GM21390 (cell line): ENCODE measurements at regions not wholly inside any gene's neighbourhood (a gene's known extent, or its start where the extent isn't known, plus 50 kb on each side); places are given as distances from the start of the nearest gene placed in this dataset.
"Not testable (repeated sequence)": the region's sequence is repeated elsewhere in the genome, so short reads cannot be mapped to it uniquely, and the experiment has no call there.

Experiments used
- ATAC-seq: cut with Tn5 transposase; IDR thresholded peaks from one replicate; pipeline ENCODE4 v1.9.1; 2021; ENCODE audit not compliant: unreplicated experiment

DNA sequence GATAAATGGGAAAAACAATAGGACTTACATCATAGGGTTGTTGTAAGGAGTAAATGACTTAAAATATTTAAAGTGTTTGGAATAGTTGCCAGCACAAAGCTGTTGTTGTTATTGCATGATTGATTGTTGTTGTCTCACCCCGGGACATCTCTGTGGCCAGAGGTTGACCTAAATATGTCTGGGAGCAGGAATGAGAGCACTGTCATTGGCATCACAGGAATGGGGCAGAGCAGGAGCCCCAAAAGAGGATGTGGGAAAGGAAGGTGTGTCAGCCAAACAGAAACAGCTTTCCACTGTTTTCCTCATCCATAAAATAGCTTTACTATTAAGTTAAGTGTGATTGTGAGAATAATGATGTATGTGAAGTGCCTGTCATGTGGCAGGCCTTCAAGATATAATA lies 121.6 kb downstream of the TMEM168 start:
- no peak for ATAC-seq

DNA sequence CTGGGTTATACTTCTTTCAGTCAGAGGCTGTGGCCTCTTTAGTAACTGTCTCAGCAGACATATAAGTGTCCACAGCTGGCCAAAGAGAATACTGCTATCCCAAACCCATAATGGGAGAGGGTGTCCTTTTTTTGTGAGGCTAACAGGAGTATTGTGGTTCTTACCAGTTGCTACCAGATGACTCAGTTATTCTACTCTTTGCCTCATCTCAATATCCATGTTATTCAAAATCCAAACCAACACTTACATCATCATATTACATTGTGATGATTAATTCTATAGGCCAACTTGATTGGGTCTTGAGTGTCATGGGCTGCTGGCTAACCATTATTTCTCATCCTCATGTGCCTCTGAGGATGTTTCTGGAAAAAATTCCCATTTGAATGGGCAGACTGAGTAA lies 120.9 kb downstream of the TMEM168 start:
- no peak for ATAC-seq

DNA sequence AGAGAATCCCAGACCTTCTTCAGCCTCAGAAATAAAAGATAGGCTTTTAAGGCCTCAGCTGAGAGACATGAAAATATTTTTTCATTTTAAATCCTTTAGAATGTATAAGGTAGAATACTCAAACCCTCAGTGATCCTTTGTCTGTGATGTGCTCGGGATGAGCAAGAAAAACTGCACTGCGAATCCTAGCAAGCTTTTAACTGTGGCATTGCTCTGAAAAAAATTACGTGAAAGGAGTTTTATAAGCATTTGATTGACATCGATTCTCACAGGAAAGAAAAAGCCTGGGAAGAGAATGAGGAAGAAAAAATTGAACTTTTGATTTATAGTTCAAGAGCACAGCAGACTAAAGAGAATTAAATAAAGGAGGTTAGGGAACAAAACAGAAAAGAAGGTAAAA lies 120.0 kb downstream of the TMEM168 start:
- no peak for ATAC-seq

DNA sequence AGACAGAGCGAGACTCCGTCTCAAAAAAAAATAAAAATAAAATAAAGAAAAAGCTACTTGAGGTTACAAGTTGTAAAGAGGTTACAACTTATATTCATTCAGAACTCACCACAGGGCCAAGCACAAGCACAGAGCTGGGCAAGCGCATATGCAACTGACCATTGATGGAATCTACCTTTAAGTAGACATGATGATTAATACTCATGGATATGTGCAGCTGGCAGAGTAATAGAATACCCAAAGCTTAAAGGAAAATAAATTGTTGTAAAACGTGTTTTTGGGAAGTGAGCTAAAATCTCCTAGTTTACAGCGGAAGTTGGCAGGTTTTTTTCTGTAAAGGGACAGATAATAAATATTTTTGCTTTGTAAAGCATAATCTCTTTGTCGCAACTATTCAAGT lies 111.6 kb downstream of the TMEM168 start:
- ATAC-seq: no peak

DNA sequence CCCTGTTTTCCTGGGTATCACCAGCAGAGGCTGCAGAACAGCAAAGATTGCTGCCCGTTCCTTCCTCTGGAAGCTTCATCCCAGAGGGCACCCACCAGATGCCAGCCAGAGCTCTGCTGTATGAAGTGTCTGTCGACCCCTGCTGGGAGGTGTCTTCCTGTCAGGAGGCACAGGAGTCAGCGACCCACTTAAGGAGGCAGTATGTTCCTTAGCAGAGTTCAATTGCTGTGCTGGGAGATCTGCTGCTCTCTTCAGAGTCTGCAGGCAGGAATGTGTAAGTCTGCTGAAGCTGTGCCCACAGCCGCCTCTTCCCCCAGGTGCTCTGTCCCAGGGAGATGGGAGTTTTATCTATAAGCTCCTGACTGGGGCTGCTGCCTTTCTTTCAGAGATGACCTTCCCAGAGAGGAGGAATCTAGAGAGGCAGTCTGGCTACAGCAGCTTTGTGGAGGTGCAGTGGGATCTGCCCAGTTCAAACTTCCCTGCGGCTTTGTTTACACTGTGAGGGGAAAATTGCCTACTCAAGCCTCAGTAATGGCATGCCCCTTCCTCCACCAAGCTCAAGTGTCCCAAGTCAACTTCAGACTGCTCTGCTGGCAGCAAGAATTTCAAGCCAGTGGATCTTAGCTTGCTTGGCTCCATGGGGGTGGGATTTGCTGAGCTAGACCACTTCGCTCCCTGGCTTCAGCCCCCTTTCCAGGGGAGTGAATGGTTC lies 100.6 kb downstream of the TMEM168 start:
- ATAC-seq: not testable (repeated sequence)

DNA sequence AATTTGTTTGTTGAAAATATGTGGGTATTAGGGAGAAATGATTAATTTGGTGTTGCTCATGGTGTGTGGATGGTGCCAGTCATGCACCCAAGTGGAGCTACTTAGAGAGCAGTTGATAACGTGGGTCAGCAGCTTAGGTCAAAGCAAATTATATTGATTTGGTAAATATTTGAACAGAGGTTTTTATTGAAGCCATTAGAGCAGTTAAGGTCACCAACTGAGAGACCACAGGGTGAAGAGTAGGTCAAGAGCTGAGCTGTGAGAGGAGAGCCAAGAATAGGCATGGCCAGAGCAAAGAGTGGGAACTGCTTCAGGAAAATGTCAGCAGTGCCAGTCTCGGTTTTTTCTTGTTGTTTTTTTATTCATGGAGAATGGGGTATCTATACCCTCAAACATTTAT lies 97.9 kb downstream of the TMEM168 start:
- no peak for ATAC-seq

DNA sequence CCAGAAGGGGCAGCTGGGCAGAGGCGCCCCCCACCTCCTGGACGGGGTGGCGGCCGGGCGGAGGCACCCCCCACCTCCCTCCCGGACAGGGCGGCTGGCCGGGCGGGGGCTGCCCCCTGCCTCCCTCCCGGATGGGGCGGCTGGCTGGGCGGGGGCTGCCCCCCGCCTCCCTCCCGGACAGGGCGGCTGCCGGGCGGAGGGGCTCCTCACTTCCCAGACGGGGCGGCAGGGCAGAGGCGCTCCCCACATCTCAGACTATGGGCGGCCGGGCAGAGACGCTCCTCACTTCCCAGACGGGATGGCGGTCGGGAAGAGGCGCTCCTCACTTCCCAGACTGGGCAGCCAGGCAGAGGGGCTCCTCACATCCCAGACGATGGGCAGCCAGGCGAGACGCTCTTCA lies 93.0 kb downstream of the TMEM168 start:
- not testable (repeated sequence) for ATAC-seq

DNA sequence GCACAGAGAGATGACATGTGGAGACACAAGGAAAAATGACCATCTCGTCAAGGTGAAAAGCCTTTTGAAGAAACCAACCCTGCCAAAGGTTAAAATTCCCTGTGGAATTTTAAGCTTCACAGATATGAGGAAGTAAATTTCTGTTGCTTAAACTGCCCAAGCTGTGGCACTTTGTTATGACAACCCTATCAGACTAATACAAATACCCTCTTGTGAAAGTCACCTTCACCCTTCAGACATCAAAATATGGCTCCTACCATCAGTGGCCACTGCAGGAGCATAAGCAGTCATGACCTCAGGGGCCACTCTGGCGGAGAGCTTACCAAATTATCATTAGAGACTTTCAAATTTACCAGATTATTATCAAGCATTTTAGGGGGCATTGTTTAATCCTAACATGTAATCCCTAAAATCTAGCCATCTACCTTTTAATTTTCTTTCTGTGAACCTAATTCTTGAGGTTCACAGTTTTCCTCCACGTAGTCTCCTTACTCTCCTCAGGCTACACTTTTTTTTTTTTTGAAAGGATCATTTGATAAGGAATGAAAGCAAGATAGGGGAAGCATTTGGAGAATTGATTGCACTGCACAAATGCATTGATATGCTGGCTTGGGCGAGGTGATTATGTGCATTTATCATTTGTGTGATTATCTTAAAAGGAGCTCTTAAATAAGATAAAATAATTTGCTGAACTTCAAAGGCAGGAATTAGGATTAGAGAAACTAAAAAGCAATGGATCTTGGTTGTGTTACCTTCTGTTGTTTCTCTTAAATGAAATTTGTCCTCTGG lies 90.3 kb downstream of the TMEM168 start:
- ATAC-seq: no peak

DNA sequence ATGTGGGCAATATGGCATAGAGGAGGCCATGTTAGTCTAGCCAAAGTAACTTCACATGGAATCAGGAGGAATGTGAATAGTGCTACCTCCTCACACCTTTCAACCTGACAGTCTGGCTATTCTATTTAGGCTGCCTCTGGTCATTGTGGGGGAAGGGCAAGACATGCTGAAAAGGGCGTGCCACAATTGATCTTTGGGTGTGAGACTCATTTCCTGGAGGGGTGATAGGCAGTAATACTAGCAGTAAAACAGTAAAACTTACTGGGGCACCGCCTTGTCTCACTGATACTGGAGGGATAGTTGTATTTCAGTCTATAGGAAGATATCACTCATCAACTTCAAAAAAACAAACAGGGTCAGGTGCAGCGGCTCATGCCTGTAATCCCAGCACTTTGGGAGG lies 88.7 kb downstream of the TMEM168 start:
- no peak for ATAC-seq

DNA sequence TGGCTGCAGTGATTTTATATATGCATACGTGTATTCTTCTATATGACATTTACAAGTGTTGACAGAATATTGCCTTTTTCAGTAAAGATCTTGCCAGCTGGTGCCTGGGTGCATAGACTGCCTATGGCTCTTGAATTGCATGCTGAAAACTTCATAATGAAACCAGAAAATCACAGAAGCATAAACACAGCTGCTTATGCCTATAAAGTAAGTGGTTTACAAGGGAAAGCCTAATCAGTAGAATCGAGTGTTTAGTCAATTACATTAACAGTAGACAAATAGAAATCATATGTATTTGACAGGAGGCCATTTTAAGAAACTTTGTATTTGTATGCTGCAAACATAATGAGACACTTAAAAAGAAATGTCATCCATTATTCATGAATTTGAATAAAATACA lies 82.5 kb downstream of the TMEM168 start:
- ATAC-seq: no peak

DNA sequence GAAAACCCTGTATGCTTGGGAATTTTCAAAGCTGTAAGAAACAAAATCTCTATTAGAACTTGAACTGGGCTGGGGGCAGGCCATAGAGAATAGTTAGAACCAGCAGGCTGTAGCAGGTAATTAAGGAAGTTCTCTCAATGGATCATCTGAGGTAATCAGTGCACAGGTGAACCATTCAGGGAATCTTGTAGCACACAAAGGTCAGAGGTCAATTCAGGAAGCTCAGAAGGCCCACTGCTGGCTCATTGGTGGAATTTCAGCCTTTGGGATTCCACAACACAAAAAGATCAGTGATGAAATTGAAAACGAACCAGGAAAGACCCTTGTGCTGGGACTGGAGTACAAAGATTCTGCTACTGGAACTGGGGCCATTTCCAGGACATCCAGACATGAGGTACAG lies 82.0 kb downstream of the TMEM168 start:
- no peak for ATAC-seq
